Stomach (tissue), 4 donors: ENCODE measurements at regions not wholly inside any gene's neighbourhood (a gene's known extent, or its start where the extent isn't known, plus 50 kb on each side); places are given as distances from the start of the nearest gene placed in this dataset.

ENCODE experiments used
- CTCF ChIP-seq, 7 experiments: fragments of 450-650 bp in 4 of 7; fragments of 200-600 bp in 3 of 7; sonication (generic) in 3 of 7; IDR thresholded peaks; one replicate each; pipeline ENCODE4 v1.5.1; 2016 to 2019; ENCODE audit warnings: antibody characterized with exemption in 7 of 7, control low read depth in 2 of 7, mild to moderate bottlenecking in 1 of 7
- EP300 ChIP-seq: sonication (generic); formaldehyde crosslinking; IDR thresholded peaks from one replicate; pipeline ENCODE4 v1.6.1; 2017; ENCODE audit warnings: antibody characterized with exemption
- POLR2A ChIP-seq, 4 donors: fragments of 450-650 bp; IDR thresholded peaks; one replicate each; pipeline ENCODE4 v1.6.1; 2016; ENCODE audit warnings: antibody characterized with exemption in 4 of 4, control low read depth in 2 of 4, mild to moderate bottlenecking in 1 of 4, moderate library complexity in 1 of 4
- POLR2AphosphoS5 ChIP-seq, 3 donors: sonication (generic); formaldehyde crosslinking; IDR thresholded peaks; one replicate each; pipeline ENCODE4 v1.6.1; 2016; ENCODE audit warnings: antibody characterized with exemption in 3 of 3

GRCh38 chr1:112788054-112788453 is 72.9 kb upstream of the PPM1J start:
- TF ChIP-seq CTCF (IDR thresholded peaks at IDR 0.05) (no peak), POLR2AphosphoS5 (IDR thresholded peaks at IDR 0.05) (no peak), POLR2A (IDR thresholded peaks at IDR 0.05) (no peak), EP300 (no peak)
